HG03108 (cell line): ENCODE measurements at regions not wholly inside any gene's neighbourhood (a gene's known extent, or its start where the extent isn't known, plus 50 kb on each side); places are given as distances from the start of the nearest gene placed in this dataset.
"Not testable (repeated sequence)": the region's sequence is repeated elsewhere in the genome, so short reads cannot be mapped to it uniquely, and the experiment has no call there.

Source experiments
- ATAC-seq: cut with Tn5 transposase; IDR thresholded peaks from one replicate; pipeline ENCODE4 v1.9.1; 2021; ENCODE audit warnings: moderate library complexity; ENCODE audit not compliant: unreplicated experiment

GRCh38 chr16:86224126-86224525 is 286.2 kb upstream of the FOXF1 start:
- no peak for ATAC-seq

- no peak for ATAC-seq
Measured at GRCh38 chr16:86224629-86225028, 285.7 kb upstream of the FOXF1 start.

GRCh38 chr16:86225905-86226371 is 284.4 kb upstream of the FOXF1 start:
- no peak for ATAC-seq

- no peak for ATAC-seq
Measured at GRCh38 chr16:86227041-86227440, 283.3 kb upstream of the FOXF1 start.

GRCh38 chr16:86227801-86228200 is 282.5 kb upstream of the FOXF1 start:
- no peak for ATAC-seq

- ATAC-seq, result no peak
Measured at GRCh38 chr16:86228713-86229112, 281.6 kb upstream of the FOXF1 start.

- no peak for ATAC-seq
Measured at GRCh38 chr16:86229283-86229682, 281.0 kb upstream of the FOXF1 start.

- ATAC-seq, result no peak
Measured at GRCh38 chr16:86229866-86230656, 280.3 kb upstream of the FOXF1 start.

- no peak for ATAC-seq
Measured at GRCh38 chr16:86231321-86231995, 278.9 kb upstream of the FOXF1 start.

- ATAC-seq, result no peak
Measured at GRCh38 chr16:86231996-86232350, 278.4 kb upstream of the FOXF1 start.

- no peak for ATAC-seq
Measured at GRCh38 chr16:86232496-86232895, 277.8 kb upstream of the FOXF1 start.

- ATAC-seq, result not testable (repeated sequence)
Measured at GRCh38 chr16:86233506-86233905, 276.8 kb upstream of the FOXF1 start.

- ATAC-seq, result no peak
Measured at GRCh38 chr16:86239381-86239780, 270.9 kb upstream of the FOXF1 start.

- ATAC-seq, result no peak
Measured at GRCh38 chr16:86240716-86241363, 269.5 kb upstream of the FOXF1 start.

GRCh38 chr16:86241681-86242080 is 268.6 kb upstream of the FOXF1 start:
- ATAC-seq, result no peak

GRCh38 chr16:86242244-86243122 is 267.8 kb upstream of the FOXF1 start:
- ATAC-seq, result no peak

- no peak for ATAC-seq
Measured at GRCh38 chr16:86243123-86243473, 267.2 kb upstream of the FOXF1 start.

GRCh38 chr16:86243571-86244154 is 266.7 kb upstream of the FOXF1 start:
- no peak for ATAC-seq

GRCh38 chr16:86244158-86244557 is 266.2 kb upstream of the FOXF1 start:
- no peak for ATAC-seq

- ATAC-seq, result no peak
Measured at GRCh38 chr16:86244936-86245335, 265.4 kb upstream of the FOXF1 start.

- ATAC-seq, result no peak
Measured at GRCh38 chr16:86245351-86245750, 265.0 kb upstream of the FOXF1 start.
